Colonic mucosa (tissue), 4 donors: ENCODE measurements at regions not wholly inside any gene's neighbourhood (a gene's known extent, or its start where the extent isn't known, plus 50 kb on each side); places are given as distances from the start of the nearest gene placed in this dataset.

Experiments
- DNase-seq: peaks from one replicate; pipeline ENCODE4 v3.0.0-alpha.2; 2020
- H3K27ac ChIP-seq: fragments of 200-600 bp; one replicate; pipeline ENCODE4 v1.8.0; 2021
- H3K27me3 ChIP-seq: fragments of 200-600 bp; one replicate; pipeline ENCODE4 v1.8.0; 2021
- H3K36me3 ChIP-seq: fragments of 200-600 bp; one replicate; pipeline ENCODE4 v1.8.0; 2021
- H3K4me1 ChIP-seq: fragments of 200-600 bp; one replicate; pipeline ENCODE4 v1.8.0; 2021; ENCODE audit warnings: mild to moderate bottlenecking
- H3K4me3 ChIP-seq: fragments of 200-600 bp; one replicate; pipeline ENCODE4 v1.8.0; 2021
- H3K9ac ChIP-seq, 2 donors: one replicate each; pipeline ENCODE4 v1.7.0; 2013; ENCODE audit warnings: control low read depth in 2 of 2, low read depth in 2 of 2, low read length in 2 of 2
- H3K9me3 ChIP-seq: fragments of 200-600 bp; one replicate; pipeline ENCODE4 v1.8.0; 2021
- intact Hi-C: fragments of 100-400 bp; cut with DNase I; formaldehyde crosslinking; loops from one replicate; pipeline ENCODE4 v1.14.1; 2022
- TF ChIP-seq, protein P1 (sequence below): fragments of 200-600 bp; IDR thresholded peaks from one replicate; pipeline ENCODE4 v1.8.0; 2022; ENCODE audit warnings: antibody characterized with exemption, mild to moderate bottlenecking
- donor health status: healthy.
- donor health status: DM: no; HTN: no; CAD: no.
- donor health status: DM: no; HTN: no; CAD: no.

DNA sequence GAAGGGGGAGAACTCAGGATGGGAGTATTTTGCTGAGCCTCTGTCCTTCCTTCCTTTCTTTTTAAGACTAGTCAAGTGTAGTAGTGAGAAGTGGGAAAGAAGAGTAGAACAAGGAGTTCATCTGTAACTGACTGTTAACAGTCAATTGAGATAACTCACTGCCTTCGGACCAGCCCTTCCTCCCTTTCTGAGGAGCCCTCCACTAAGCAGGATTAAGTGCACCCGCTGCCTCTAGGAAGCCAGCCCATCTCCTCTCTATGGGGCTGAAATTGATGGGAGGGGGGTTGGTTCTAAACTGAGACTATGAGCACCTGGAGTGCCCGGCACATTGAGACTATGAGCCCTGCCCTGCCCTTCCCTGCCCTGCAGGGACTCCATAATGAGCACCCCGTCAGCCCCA, 72.7 kb upstream of the TINAGL1 start:
- no peaks in the 10 kb centered on the region for H3K4me1 ChIP-seq
- H3K36me3 ChIP-seq, result no peaks in the 10 kb centered on the region
- H3K4me3 ChIP-seq, result no peak overlapping the region
- intact Hi-C loops, result no loop called here
- H3K9ac ChIP-seq, result no peak overlapping the region
- DNase-seq, result no peak
- TF ChIP-seq, protein P1, sequence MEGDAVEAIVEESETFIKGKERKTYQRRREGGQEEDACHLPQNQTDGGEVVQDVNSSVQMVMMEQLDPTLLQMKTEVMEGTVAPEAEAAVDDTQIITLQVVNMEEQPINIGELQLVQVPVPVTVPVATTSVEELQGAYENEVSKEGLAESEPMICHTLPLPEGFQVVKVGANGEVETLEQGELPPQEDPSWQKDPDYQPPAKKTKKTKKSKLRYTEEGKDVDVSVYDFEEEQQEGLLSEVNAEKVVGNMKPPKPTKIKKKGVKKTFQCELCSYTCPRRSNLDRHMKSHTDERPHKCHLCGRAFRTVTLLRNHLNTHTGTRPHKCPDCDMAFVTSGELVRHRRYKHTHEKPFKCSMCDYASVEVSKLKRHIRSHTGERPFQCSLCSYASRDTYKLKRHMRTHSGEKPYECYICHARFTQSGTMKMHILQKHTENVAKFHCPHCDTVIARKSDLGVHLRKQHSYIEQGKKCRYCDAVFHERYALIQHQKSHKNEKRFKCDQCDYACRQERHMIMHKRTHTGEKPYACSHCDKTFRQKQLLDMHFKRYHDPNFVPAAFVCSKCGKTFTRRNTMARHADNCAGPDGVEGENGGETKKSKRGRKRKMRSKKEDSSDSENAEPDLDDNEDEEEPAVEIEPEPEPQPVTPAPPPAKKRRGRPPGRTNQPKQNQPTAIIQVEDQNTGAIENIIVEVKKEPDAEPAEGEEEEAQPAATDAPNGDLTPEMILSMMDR, result no peak
- H3K9me3 ChIP-seq, result no peaks in the 10 kb centered on the region
- H3K27ac ChIP-seq, result no peak overlapping the region
- no peaks in the 10 kb centered on the region for H3K27me3 ChIP-seq

DNA sequence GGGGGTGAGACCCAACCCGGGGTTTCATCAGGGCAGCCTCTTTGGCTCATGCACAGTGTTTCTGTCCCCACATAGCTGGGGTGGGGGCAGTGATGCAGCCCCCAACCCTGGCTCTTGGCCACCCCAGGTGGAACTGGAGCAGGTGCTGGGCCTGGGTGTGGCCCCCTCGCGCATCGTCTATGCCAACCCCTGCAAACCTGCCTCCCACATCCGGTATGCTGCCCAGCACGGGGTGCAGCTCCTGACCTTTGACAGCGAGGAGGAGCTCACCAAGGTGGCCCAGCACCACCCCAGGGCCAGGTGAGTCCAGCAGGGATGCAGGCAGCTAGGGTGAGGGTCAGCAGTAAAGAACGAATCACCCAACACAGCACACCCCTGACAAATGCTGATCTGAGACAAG, 72.3 kb upstream of the TINAGL1 start:
- Histone ChIP-seq H3K36me3 (no peaks in the 10 kb centered on the region), H3K27me3 (no peaks in the 10 kb centered on the region), H3K9ac (no peak overlapping the region), H3K4me1 (no peaks in the 10 kb centered on the region), H3K27ac (no peak overlapping the region), H3K4me3 (no peak overlapping the region), H3K9me3 (no peaks in the 10 kb centered on the region)
- intact Hi-C loops, result no loop called here
- peak; percentile 37 for DNase-seq
- TF ChIP-seq, protein P1, result no peak

DNA sequence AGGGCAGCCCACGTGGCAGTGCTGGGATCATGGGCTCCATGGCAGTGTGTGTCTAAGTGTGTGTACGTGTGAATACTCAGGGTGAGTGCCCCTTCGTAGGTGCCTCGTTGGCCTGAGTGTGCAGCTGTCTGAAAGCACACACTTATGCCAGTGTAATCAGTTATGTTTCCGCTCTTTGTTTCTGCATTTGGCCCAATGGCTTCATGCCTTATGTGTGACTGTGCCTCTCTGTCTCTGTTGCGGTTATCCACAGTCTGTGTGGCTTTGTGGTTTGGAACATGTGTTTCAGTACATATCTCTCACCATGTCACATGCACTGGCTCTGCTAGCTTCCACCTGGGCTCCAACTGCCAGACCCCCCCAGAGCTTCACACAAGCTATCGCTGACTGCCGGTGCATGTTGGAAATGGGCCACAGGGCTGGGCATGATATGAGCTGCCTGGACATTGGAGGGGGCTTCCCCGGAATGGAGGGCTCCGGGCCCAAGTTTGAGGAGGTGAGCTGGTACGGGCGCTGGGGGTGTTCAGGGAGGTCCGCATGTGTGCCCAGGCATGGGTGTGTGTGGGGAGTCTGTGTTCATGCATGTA, 70.3 kb upstream of the TINAGL1 start:
- Histone ChIP-seq H3K4me1 (no peaks in the 10 kb centered on the region), H3K9ac (no peak overlapping the region), H3K9me3 (no peaks in the 10 kb centered on the region), H3K36me3 (no peaks in the 10 kb centered on the region), H3K27me3 (no peaks in the 10 kb centered on the region), H3K27ac (no peak overlapping the region), H3K4me3 (no peak overlapping the region)
- no peak for DNase-seq
- intact Hi-C loops, result no loop called here
- TF ChIP-seq, protein P1, result no peak

DNA sequence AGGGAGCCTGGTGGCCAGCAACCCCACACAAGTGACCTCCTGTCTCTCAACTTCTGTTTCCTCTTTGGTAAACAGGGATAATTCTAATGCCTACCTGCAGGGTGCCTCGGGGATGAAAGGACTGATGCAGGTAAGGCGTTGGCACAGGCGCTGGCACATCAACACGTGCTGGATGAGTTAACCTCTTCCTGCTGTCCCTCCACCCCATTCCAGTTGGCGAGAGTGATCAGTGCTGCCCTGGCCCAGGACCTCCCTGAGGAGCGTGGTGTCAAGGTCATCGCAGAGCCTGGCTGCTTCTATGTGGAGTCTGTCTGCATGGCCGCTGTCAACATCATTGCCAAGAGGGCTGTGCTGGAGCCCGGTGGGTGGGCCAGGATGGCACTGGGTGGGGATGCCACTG, 69.1 kb upstream of the TINAGL1 start:
- H3K9ac ChIP-seq, result no peak overlapping the region
- TF ChIP-seq, protein P1, result no peak
- H3K9me3 ChIP-seq, result no peaks in the 10 kb centered on the region
- intact Hi-C loops, result no loop called here
- no peak overlapping the region for H3K4me3 ChIP-seq
- no peak overlapping the region for H3K27ac ChIP-seq
- H3K27me3 ChIP-seq, result no peaks in the 10 kb centered on the region
- no peaks in the 10 kb centered on the region for H3K4me1 ChIP-seq
- DNase-seq, result no peak
- H3K36me3 ChIP-seq, result no peaks in the 10 kb centered on the region

DNA sequence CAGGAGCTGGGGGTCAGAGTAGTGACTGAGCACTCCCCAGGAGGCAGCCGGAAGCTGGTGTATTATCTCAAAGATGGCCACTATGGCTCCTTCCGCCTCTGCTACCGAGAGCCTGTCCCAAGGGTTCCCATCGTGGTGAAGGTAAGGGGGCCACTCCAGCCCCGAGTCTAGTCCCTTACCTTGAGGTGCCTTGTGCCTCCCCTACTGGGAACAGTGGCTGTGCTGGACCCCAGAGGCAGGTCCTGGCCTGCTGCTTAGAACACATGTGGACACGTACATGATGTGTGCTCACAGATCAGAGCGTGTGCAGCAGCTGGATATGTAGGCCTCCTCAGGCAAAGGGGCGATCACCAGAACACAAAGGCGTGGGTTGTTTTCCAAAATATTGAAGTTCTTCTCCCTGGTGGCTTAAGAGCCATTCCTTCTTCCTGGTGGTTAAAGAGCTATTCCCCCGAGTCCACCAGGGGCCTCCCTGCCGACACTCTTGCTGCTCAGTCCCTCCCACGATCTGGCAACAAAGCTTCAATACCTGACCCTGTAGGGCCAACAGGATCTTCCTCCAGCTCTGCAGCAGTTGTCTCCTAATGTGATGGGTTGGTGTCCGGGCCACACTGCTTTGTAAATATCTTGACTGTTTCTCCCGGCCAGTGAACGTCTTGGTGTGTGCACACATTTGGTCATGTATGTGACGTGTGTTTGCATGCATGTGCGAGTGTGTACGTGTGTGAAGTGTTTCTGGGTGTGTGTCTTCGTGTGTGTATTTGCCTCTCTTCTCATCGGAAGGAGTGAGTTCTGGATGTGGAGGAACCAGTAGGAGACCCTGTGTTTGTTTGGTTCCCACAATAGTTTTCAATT, 68.4 kb upstream of the TINAGL1 start:
- Histone ChIP-seq H3K27me3 (no peaks in the 10 kb centered on the region), H3K36me3 (no peaks in the 10 kb centered on the region), H3K4me1 (no peaks in the 10 kb centered on the region), H3K9me3 (no peaks in the 10 kb centered on the region), H3K4me3 (no peak overlapping the region), H3K9ac (no peak overlapping the region), H3K27ac (no peak overlapping the region)
- no peak for DNase-seq
- intact Hi-C loops, result no loop called here
- TF ChIP-seq, protein P1, result no peak
